HG03342 (cell line): ENCODE measurements at regions not wholly inside any gene's neighbourhood (a gene's known extent, or its start where the extent isn't known, plus 50 kb on each side); places are given as distances from the start of the nearest gene placed in this dataset.

Experiments
- ATAC-seq: cut with Tn5 transposase; IDR thresholded peaks from one replicate; pipeline ENCODE4 v1.9.1; 2021; ENCODE audit warnings: mild to moderate bottlenecking, moderate library complexity; ENCODE audit not compliant: unreplicated experiment

DNA sequence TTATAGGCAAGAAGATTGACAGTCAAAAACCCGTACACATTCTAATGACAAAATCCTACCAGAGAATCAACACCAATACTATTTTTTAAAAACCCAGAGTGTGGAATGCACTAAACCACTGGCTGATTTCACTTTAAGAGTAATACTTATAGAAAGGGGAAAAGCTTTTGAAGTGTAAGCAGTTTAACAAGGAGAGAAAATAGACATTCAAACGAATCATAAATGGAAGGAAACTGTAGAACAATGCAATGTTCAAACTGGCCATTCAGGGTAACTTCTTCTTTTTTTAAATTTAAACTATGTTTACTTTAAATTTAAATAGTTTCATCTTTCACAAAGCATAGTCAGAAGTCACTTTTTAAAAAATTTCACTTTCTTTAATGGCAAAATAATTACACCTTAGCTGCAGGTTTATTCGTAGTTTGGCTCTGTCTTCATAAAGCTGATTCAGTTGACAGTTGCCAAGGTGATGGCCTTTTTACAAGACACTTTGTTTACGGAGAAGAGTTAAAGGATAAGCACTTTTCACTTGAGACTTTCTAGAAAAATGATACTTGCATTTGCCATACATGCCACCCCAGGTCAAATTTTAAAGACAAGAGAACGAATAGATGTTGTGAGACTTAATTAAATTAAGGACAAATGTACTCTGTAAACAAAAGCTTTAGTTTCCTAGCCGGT, 82.4 kb upstream of the KLF3 start:
- no peak for ATAC-seq

DNA sequence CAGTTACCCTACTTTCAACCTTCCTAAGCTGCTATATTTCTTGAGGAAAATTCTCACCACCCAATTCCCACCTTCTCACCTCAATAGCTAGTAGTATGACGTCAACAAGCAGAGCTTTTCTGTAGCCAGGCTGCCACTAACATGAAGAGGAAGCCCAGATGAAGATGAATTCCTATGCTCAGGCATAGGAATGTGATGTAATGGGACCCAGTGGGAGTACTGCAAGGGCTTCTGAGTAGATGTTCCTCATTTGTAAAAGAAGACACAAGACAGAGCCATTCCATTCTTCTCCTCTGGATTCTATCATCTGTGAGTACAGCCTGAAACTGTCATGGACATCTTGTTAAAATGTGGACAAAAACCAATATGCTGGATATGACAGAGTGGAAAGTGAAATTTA, 81.6 kb upstream of the KLF3 start:
- no peak for ATAC-seq

GRCh38 chr4:38582889-38583470, 81.0 kb upstream of the KLF3 start:
- no peak for ATAC-seq

DNA sequence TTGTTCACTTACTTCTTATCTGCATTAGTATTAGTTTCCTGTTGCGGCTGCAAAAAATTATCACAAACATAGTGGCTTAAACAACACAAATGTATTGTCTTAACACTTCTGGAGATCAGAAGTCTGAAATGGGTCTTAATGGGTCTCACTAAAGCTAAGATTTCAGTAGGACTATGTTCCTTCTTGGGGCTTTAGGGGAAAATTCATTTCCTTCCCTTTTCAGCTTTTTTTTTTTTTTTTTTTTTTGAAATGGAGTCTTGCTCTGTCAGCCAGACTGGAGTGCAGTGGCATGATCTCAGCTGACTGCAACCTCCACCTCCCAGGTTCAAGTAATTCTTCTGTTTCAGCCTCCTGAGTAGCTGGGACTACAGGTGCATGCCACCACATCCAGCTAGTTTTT, 78.1 kb upstream of the KLF3 start:
- no peak for ATAC-seq

- ATAC-seq = no peak
Measured at GRCh38 chr4:38587106-38587505, 76.9 kb upstream of the KLF3 start.

DNA sequence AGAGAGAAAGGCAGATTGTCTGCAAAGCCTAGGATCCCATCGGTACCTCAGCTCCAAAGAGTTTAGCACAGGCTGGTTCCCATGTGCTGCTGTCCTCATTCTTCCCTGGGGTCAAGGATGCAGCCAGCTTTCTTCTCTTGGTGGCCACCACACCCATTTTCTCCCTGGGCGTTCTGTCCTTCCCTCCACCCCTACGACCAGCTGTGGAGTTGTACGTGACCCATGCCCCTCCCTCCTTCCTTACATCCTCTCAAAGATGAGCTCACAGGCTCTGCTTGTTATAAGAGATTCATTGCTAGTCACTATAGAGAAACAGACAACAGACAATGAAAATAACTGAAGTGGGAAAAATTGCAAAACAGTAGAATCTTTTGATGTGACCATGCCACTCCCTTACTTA, 74.0 kb upstream of the KLF3 start:
- ATAC-seq = no peak

GRCh38 chr4:38591617-38592337, 72.2 kb upstream of the KLF3 start:
- no peak for ATAC-seq

DNA sequence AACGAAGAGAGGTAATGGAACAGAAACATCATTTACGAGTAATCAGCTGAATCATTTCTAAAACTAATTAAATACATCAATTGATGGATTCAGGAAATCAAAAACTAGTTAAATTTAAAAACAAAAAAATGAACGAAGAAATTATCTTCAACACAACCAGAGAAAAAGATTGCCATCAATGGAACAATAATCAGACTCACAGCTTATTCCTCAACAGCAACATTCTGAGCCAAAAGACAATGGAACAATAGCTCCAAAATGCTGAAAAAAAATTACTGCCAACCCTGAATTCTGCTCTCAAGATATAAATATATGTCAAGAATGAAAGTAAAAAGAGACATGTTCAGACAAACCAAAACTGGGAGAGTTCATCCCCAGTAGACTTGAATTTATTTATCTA, 65.5 kb upstream of the KLF3 start:
- no peak for ATAC-seq

DNA sequence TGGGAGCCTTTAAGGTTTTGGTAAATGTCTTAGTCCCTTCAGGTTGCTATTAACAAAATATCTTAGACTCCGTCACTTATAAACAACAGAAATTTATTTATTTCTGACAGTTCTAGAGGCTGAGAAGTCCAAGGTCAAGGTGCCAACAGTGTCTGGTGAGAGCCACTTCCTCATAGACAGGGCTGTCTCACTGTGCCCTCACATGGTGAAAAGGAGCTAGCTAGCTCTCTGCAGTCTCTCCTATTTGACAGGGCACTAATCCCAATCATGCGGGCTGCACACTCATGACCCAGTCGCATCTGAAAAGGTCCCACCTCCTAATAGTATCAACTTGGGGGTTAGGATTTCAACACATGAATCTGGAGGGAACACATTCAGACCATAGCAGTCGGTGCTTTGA, 63.4 kb upstream of the KLF3 start:
- no peak for ATAC-seq

GRCh38 chr4:38601244-38601915, 62.6 kb upstream of the KLF3 start:
- ATAC-seq = no peak

- no peak for ATAC-seq
Measured at GRCh38 chr4:38601916-38602291, 62.1 kb upstream of the KLF3 start.

DNA sequence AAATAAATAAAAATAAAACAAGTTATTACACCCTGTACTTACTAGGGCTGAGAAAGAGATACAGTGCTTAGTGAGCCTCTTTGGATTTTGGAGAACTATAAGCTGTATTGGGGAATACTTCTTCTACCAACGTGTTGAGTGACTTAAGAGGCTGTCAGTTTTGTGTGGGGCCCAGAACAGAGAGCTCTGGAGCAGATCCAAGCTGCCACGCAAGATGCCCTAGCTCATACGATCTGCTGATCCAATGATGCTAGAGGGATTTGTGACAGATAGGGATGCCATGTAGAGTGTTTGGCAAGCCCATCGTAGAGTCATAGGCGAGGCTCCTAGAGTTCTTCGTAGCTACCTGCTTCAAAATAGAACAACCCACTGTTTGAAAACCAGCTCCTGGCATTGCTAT, 60.3 kb upstream of the KLF3 start:
- no peak for ATAC-seq

DNA sequence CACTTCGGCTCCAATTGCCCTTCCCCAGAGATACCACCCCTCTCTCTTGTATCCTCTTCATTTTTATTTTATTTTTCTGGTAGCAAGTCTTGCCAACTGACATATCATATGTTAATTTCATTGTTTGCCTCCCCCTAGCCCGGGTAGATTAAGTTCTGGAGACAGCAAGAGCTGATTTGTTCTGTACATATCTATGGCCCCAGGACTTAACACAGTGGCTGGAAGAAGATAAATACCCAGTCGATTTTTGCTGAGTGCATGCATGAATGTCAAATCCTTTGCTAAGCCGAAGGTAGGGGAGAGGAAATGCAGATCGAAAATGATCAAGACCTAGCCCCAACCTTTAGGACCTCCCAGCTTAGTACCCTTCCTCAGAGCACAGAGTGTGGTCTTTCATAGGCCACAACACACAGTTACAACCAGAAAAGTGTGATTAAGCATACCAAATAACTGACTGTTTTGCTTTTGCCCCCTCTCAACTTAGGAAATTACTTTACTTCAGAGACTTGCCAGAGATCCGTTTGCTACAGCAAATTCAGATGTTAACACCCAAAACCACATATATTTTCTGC, 58.7 kb upstream of the KLF3 start:
- no peak for ATAC-seq

GRCh38 chr4:38605753-38606586, 58.0 kb upstream of the KLF3 start:
- no peak for ATAC-seq

DNA sequence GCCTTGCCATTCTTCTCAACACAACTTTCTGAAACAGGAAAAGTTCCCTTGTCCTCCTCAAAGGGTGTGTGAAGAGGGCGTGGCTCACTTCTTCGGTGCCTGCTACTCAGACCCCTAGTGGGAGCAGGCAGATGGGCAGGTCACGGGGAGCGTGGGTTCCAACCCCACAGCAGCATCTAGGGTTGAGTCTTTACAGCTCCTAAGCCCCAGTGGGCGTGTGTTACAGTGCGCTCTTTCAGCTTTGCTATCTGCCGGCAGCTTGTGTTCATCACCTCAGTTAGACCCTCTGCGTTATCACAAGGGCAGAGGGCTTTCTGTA, 57.5 kb upstream of the KLF3 start:
- ATAC-seq = no peak

- no peak for ATAC-seq
Measured at GRCh38 chr4:38609614-38610013, 54.4 kb upstream of the KLF3 start.

- ATAC-seq = no peak
Measured at GRCh38 chr4:38610521-38610920, 53.5 kb upstream of the KLF3 start.

DNA sequence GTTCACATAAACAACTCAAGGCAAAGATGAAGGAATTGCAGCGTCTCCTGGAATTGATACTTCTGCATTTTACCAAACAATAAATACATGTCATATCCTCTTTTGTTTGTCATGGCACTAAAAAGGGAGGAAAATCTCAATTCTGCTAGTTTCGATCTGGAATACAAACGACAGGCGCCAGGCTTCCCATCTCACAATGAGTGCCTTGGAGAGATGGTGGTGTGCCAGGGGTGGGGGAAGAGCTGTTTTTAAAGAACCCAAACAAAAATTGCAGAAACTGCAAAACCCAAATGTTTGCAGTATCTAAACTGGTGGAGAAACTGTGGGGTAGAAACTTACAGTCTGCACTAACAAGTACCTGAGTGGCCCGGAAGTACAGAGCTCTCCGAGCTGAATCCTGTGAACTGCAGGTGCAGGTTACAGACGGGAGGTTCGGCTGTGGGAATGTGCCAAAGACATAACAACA, 53.0 kb upstream of the KLF3 start:
- ATAC-seq = no peak

DNA sequence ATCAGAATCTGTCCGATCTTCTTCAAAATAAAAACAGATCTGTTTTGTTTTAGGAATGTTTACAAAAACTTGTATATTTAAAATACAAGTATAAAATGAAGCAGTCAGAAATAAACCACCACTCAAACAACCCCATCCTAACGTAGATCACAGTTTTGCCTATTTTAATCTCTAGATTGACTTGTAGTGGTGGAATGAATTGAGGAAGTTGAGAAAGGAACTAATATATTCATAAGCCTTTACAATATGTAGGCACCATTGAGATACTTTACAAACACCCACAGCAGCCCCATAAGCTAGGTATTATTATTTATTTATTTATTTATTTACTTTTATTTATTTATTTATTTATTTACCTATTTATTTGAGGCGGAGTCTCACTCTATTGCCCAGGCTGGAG, 52.3 kb upstream of the KLF3 start:
- ATAC-seq = no peak

DNA sequence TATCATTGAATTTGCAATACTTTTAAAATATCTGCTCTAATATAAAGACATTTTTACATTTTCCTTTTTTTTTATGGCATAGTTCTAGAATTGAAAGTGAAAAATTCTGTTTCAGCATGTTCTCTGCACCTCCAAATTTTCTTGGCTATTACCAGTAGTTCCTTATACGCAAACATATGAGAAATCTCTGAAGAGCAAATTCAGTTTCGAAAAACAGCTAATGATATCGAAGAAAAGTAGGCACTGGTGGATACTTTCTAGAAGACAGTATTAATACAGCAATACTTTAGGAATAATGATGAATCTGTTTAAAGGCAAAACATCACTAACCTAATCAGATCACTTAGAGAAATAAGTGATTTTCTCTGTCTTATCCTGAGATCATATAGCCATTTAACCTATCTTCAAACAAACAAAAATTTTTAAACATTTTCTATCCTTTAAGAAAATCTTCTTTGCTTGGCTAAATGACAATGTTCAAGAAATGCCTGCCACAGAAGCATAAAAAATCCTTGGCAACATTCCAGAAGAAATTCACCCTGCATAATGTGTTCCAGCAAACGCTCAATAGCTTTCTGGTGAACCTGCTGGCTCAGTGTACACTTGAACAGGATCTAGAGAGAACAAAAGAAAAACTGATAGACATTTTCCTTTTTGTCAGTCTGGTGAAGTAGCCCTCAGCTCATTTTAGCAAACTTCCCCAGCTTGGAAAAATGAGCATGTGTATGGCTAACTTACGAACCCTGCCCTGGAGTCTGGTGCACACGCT, 51.2 kb upstream of the KLF3 start:
- ATAC-seq = no peak
